OCI-LY1 (cell line): ENCODE measurements at regions not wholly inside any gene's neighbourhood (a gene's known extent, or its start where the extent isn't known, plus 50 kb on each side); places are given as distances from the start of the nearest gene placed in this dataset.

Source experiments
- H2AFZ ChIP-seq: fragments of 200-600 bp; sonication (generic), shearing (Covaris generic); 2 replicates; pipeline ENCODE4 v1.6.0; 2014; ENCODE audit warnings: antibody characterized with exemption, mild to moderate bottlenecking, low read length
- H3F3A ChIP-seq: fragments of 200-600 bp; sonication (generic), shearing (Covaris generic); 2 replicates; pipeline ENCODE4 v1.6.0; 2014; ENCODE audit warnings: mild to moderate bottlenecking, antibody characterized with exemption, low read length, moderate library complexity; ENCODE audit not compliant: insufficient read depth
- H3K27ac ChIP-seq: fragments of 200-600 bp; sonication (generic); 2 replicates; pipeline ENCODE4 v1.5.1; 2014; ENCODE audit warnings: low read length, mixed run types, mild to moderate bottlenecking, low read depth; ENCODE audit not compliant: poor library complexity, severe bottlenecking
- H3K27me3 ChIP-seq: fragments of 200-600 bp; sonication (generic); 2 replicates; pipeline ENCODE4 v1.6.0; 2014; ENCODE audit warnings: antibody characterized with exemption, mild to moderate bottlenecking, low read length, moderate library complexity; ENCODE audit not compliant: insufficient read depth
- H3K36me3 ChIP-seq: fragments of 200-600 bp; sonication (generic); 2 replicates; pipeline ENCODE4 v1.6.1; 2014; ENCODE audit warnings: mild to moderate bottlenecking, antibody characterized with exemption, low read length, moderate library complexity, mixed read lengths; ENCODE audit not compliant: insufficient read depth
- H3K4me1 ChIP-seq: fragments of 200-600 bp; sonication (generic); 2 replicates; pipeline ENCODE4 v1.5.1; 2014; ENCODE audit warnings: mild to moderate bottlenecking, low read length, moderate library complexity; ENCODE audit not compliant: insufficient read depth, severe bottlenecking
- H3K4me2 ChIP-seq: fragments of 200-600 bp; sonication (generic), shearing (Covaris generic); 2 replicates; pipeline ENCODE4 v1.6.1; 2014; ENCODE audit warnings: low read length
- H3K4me3 ChIP-seq: fragments of 200-600 bp; sonication (generic); 2 replicates; pipeline ENCODE4 v1.5.1; 2014; ENCODE audit warnings: low read length, low read depth, mild to moderate bottlenecking, mixed read lengths; ENCODE audit not compliant: poor library complexity, severe bottlenecking
- H3K79me2 ChIP-seq: fragments of 200-600 bp; shearing (Covaris generic); 2 replicates; pipeline ENCODE4 v1.6.1; 2016; ENCODE audit warnings: mixed run types, low read length, mixed read lengths; ENCODE audit not compliant: insufficient read depth
- H3K9ac ChIP-seq: fragments of 200-600 bp; sonication (generic), shearing (Covaris generic); 2 replicates; pipeline ENCODE4 v1.6.1; 2014; ENCODE audit warnings: mild to moderate bottlenecking, low read length, mixed read lengths
- H3K9me2 ChIP-seq: fragments of 200-600 bp; sonication (generic), shearing (Covaris generic); 2 replicates; pipeline ENCODE4 v1.6.1; 2014; ENCODE audit warnings: low read depth, mild to moderate bottlenecking, low read length, mixed read lengths
- H3K9me3 ChIP-seq: fragments of 200-600 bp; shearing (Covaris generic); 2 replicates; pipeline ENCODE4 v1.6.1; 2014; ENCODE audit warnings: low read length, mixed read lengths
- H4K20me1 ChIP-seq: fragments of 200-600 bp; sonication (generic), shearing (Covaris generic); 2 replicates; pipeline ENCODE4 v1.6.0; 2016; ENCODE audit warnings: mild to moderate bottlenecking, low read length; ENCODE audit not compliant: insufficient read depth
- CTCF ChIP-seq: fragments of 200-600 bp; sonication (generic), shearing (Covaris generic); IDR thresholded peaks from 2 replicates; pipeline ENCODE4 v1.5.1; 2017; ENCODE audit warnings: mild to moderate bottlenecking, antibody characterized with exemption, low read length, moderate library complexity, mixed read lengths
- EZH2 ChIP-seq: fragments of 200-600 bp; sonication (generic), shearing (Covaris generic); IDR thresholded peaks from 2 replicates; pipeline ENCODE4 v1.8.0; 2017; ENCODE audit warnings: borderline replicate concordance, mixed run types, mild to moderate bottlenecking, antibody characterized with exemption, low read length, moderate library complexity, mixed read lengths

GRCh38 chr18:22088029-22088428, 81.4 kb upstream of the GATA6 start:
- no peak overlapping the region for H3K9ac ChIP-seq
- no peak overlapping the region for H3K27ac ChIP-seq
- H3K27me3 ChIP-seq = no peaks in the 10 kb centered on the region
- TF ChIP-seq CTCF (no peak), EZH2 (no peak)
- H3K9me2 ChIP-seq = no peaks in the 10 kb centered on the region
- H3F3A ChIP-seq = no peaks in the 10 kb centered on the region
- no peaks in the 10 kb centered on the region for H3K4me1 ChIP-seq
- H2AFZ ChIP-seq = no peak overlapping the region
- no peak overlapping the region for H3K4me2 ChIP-seq
- H3K79me2 ChIP-seq = no peaks in the 10 kb centered on the region
- no peaks in the 10 kb centered on the region for H4K20me1 ChIP-seq
- H3K4me3 ChIP-seq = no peak overlapping the region
- no peaks in the 10 kb centered on the region for H3K9me3 ChIP-seq
- H3K36me3 ChIP-seq = no peaks in the 10 kb centered on the region

GRCh38 chr18:22088996-22089640, 80.3 kb upstream of the GATA6 start:
- Histone ChIP-seq H3K27ac (no peak overlapping the region), H3K9ac (no peak overlapping the region), H3K36me3 (no peaks in the 10 kb centered on the region), H3K4me1 (no peaks in the 10 kb centered on the region), H3K4me2 (no peak overlapping the region), H4K20me1 (no peaks in the 10 kb centered on the region), H2AFZ (no peak overlapping the region), H3K9me2 (no peaks in the 10 kb centered on the region), H3K79me2 (no peaks in the 10 kb centered on the region), H3F3A (no peaks in the 10 kb centered on the region), H3K4me3 (no peak overlapping the region), H3K27me3 (no peaks in the 10 kb centered on the region), H3K9me3 (no peaks in the 10 kb centered on the region)
- TF ChIP-seq CTCF (no peak), EZH2 (no peak)

GRCh38 chr18:22091341-22091740, 78.0 kb upstream of the GATA6 start:
- no peak overlapping the region for H3K9ac ChIP-seq
- no peaks in the 10 kb centered on the region for H3K4me1 ChIP-seq
- H3F3A ChIP-seq = no peaks in the 10 kb centered on the region
- no peaks in the 10 kb centered on the region for H3K27me3 ChIP-seq
- H3K27ac ChIP-seq = no peak overlapping the region
- no peaks in the 10 kb centered on the region for H3K79me2 ChIP-seq
- H3K4me3 ChIP-seq = no peak overlapping the region
- H3K9me2 ChIP-seq = no peaks in the 10 kb centered on the region
- no peak overlapping the region for H2AFZ ChIP-seq
- no peaks in the 10 kb centered on the region for H4K20me1 ChIP-seq
- no peaks in the 10 kb centered on the region for H3K9me3 ChIP-seq
- no peaks in the 10 kb centered on the region for H3K36me3 ChIP-seq
- no peak overlapping the region for H3K4me2 ChIP-seq
- TF ChIP-seq EZH2 (no peak), CTCF (no peak)
